HUES48 (cell line): ENCODE measurements at regions not wholly inside any gene's neighbourhood (a gene's known extent, or its start where the extent isn't known, plus 50 kb on each side); places are given as distances from the start of the nearest gene placed in this dataset.
"Not testable (repeated sequence)": the region's sequence is repeated elsewhere in the genome, so short reads cannot be mapped to it uniquely, and the experiment has no call there.

Experiments
- H3K27ac ChIP-seq: one replicate; pipeline ENCODE4 v1.7.0; 2013; ENCODE audit warnings: low read depth, low read length, inconsistent platforms
- H3K27me3 ChIP-seq: 2 replicates; pipeline ENCODE4 v1.6.1; 2013; ENCODE audit warnings: mild to moderate bottlenecking, low read length; ENCODE audit not compliant: control insufficient read depth, insufficient read depth
- H3K36me3 ChIP-seq: 2 replicates; pipeline ENCODE4 v1.6.1; 2013; ENCODE audit warnings: low read length; ENCODE audit not compliant: control insufficient read depth, insufficient read depth
- H3K4me1 ChIP-seq: 2 replicates; pipeline ENCODE4 v1.6.1; 2013; ENCODE audit warnings: mild to moderate bottlenecking, low read length; ENCODE audit not compliant: control insufficient read depth, insufficient read depth
- H3K4me3 ChIP-seq: 2 replicates; pipeline ENCODE4 v1.5.1; 2013; ENCODE audit warnings: mild to moderate bottlenecking, low read depth, low read length
- H3K9ac ChIP-seq: 2 replicates; pipeline ENCODE4 v1.6.1; 2013; ENCODE audit warnings: mild to moderate bottlenecking, low read depth, low read length, moderate library complexity
- H3K9me3 ChIP-seq: 2 replicates; pipeline ENCODE4 v1.6.1; 2013; ENCODE audit warnings: low read length; ENCODE audit not compliant: control insufficient read depth, insufficient read depth

DNA sequence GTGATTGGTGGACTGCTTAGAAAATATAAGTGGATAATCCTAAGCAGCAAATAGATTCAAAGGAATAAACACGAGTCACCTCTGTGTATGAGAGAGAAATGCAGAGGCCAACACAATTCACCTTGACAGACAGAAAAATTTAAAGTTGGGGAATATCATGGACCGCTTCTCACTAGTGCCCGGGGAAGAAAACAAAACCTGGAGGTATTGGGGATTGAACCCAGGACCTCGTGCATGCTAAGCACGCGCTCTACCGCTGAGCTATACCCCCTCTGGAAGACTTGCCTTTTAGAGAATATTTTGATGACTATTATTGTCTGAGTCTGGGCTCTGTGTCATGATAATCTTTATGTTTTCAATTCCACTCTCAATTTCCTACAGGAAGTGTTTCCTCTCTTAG lies 111.9 kb downstream of the TRIM27 start:
- Histone ChIP-seq H3K4me3 (peak overlapping the region; percentile 52), H3K4me1 (peaks cover 38% of the 10 kb centered on the region), H3K9me3 (no peaks in the 10 kb centered on the region), H3K27ac (no peak overlapping the region), H3K27me3 (peaks cover 96% of the 10 kb centered on the region), H3K9ac (no peak overlapping the region), H3K36me3 (no peaks in the 10 kb centered on the region)

DNA sequence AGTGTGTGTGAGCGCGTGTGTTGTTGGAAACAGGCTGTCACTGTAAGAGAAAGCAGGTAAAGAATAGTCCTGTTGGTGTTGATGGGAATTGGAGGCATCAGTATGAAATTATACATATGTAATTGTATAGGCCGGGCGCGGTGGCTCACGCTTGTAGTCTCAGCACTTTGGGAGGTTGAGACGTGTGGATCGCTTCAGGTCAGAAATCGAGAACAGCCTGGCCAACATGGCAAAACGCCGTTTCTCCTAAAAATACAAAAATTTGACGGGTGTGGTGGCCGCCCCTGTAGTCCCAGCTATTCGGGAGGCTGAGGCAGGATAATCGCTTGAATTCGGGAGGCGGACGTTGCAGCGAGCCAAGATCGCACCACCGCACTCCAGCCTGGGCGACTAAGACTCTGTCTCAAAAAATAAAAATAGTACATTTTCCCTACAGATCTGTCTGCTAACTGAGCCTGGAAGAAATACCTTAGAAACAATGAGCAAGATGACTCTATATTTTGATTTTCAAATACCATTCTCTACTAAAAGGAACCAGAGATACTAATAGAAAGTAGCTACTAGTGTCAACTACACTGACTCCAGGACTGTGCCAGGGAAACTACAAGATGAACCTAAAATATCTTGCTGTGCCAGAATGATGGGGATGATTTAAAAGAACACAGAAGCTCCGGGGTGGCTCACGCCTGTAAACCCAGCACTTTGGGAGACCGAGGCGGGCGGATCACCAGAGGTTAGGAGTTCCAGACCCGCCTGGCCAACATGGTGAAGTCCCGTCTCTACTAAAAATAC lies 110.8 kb downstream of the TRIM27 start:
- Histone ChIP-seq H3K9ac (no peak overlapping the region), H3K9me3 (no peaks in the 10 kb centered on the region), H3K27ac (no peak overlapping the region), H3K27me3 (peaks cover 100% of the 10 kb centered on the region), H3K36me3 (no peaks in the 10 kb centered on the region), H3K4me1 (peaks cover 38% of the 10 kb centered on the region), H3K4me3 (peak overlapping the region; percentile 65; the same call in 1 of the 2 replicates)

DNA sequence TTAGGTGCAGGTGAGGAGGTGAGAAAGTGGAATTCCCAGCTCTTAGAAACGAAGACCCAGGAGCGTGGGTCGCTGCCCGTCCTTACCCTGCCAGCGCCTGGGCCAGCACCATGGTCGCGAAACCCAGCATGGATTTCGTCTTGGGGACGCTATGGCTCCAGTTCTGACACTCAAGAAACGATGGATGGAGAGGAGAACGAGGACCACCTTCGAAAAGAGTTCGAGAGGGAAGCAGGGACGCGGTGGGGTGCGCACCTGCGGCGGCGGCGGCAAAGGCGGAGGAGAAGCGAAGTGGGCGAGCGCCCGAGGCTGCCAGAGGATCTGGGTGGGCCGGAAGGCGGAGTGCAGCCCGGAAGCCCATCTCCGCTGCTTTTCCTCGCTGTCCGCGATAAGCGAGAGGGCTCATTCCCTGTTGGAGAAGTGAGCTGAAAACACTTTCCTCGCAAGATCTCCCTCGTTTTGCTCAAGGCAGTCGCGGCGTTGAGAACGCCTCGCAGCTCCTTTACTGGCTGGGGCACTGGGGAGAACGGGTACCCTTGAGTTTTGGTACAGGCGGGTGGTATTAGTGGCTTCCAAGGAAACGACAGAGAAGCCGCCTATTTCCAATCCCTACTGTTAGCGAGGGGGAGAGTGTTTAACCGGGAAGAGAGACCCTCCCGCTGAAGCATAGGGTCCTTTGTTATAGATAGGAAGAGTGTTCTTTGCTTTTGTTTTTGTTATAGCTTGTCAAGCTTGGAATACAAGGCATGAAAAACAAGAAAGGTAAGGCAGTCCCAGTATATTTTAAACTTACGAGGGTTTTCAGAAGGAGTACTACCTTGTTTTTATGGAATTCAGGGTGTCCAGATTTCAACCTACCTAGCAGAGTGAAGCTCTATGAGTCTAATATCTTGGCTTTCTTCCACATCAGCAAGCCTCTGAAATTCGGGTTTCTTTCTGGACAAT lies 109.5 kb downstream of the TRIM27 start:
- Histone ChIP-seq H3K27ac (no peak overlapping the region), H3K9ac (no peak overlapping the region), H3K36me3 (no peaks in the 10 kb centered on the region), H3K4me3 (peak overlapping the region; percentile 65), H3K27me3 (peaks cover 100% of the 10 kb centered on the region), H3K9me3 (no peaks in the 10 kb centered on the region), H3K4me1 (peaks cover 38% of the 10 kb centered on the region)

DNA sequence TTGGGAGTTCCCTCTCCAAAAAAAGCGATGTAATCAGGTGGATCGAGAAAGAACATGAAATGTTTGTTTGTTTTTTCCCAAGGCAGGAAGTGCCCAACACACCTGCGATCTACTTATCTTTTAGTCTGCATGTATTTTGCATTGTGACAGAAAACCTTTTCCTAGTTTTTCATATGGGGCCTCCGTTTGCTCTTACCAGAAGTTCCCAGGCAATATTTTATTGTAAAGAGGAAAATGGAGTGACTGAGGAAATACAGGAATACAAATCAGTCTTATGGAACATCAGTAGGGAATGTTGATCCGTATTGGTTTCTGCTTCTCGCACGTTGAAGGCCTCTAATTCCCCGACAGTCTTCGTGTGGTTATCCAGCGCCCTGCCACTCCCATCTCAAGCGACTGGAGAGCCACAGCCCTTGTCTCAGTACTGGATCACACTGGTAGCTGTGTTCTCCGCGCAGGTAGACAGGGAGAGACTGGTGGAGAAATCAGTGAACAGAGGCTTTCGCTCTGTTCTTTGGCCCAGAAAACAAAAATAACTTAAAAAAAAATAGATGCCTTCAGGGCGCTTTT lies 107.4 kb downstream of the TRIM27 start:
- H3K27me3 ChIP-seq: peaks cover 98% of the 10 kb centered on the region
- H3K4me1 ChIP-seq: peaks cover 34% of the 10 kb centered on the region
- H3K4me3 ChIP-seq: peak overlapping the region; percentile 69
- H3K36me3 ChIP-seq: no peaks in the 10 kb centered on the region
- no peak overlapping the region for H3K27ac ChIP-seq
- H3K9ac ChIP-seq: no peak overlapping the region
- H3K9me3 ChIP-seq: no peaks in the 10 kb centered on the region

DNA sequence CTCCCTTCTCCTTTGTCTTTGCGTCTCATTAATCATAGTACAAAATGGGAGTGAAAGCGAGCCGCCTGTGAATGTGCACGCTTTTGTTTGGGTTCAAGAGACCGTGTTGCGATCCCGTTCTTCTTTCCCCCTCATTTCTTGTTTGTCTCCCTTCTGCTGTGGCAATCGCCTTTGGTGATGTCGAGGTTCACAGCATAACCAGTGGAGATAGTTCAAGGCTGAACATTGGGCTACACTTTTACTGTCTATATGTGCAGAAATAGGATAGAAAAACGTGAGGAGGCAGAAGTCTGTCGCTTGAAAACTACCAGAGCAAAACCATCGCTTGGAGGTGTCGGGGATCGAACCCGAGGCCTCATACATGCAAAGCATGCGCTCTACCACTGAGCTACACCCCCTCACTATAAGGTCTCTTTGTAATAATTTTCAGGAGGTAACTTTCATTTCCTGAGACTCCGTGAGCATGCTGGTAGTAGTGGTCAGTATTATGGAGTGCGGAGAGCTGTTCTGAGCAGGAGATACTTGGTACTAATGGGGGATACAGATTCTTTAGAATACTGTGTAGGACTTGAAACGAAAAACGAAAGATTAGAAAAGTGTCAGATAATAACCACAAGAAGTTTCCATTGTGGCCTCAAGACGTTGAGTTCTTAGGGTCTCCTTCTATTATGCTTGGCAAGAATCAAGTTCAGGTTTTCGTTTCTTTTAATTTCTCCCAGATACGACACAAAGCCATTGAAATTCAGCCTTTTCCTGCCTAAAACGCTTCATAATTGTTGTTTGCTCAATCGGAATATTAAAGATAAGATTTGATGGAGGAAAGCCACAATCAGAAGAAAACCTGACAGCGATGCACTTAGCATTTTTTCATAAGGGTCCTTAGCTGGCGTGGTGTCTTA lies 106.6 kb downstream of the TRIM27 start:
- H3K9ac ChIP-seq: no peak overlapping the region
- H3K36me3 ChIP-seq: no peaks in the 10 kb centered on the region
- H3K9me3 ChIP-seq: no peaks in the 10 kb centered on the region
- H3K27me3 ChIP-seq: peaks cover 96% of the 10 kb centered on the region
- peak overlapping the region; percentile 69 for H3K4me3 ChIP-seq
- H3K27ac ChIP-seq: no peak overlapping the region
- H3K4me1 ChIP-seq: peaks cover 32% of the 10 kb centered on the region

DNA sequence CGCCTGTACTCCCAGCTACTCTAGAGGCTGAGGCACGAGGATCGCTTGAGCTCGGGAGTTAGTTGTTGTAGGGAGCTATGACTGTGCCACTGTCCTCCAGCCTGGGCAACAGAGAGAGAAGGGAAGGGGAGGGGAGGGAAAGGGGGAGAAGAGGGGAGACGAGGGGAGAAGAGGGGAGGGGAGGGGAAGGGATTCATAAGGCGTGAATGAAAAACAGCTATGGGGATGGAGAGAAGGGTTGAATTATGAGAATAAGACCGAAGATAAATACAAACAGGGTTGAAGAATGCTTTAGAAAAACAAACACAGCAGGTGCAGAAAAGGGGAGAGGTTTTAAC lies 106.0 kb downstream of the TRIM27 start:
- peaks cover 91% of the 10 kb centered on the region for H3K27me3 ChIP-seq
- no peak overlapping the region for H3K9ac ChIP-seq
- H3K4me1 ChIP-seq: peaks cover 28% of the 10 kb centered on the region
- H3K4me3 ChIP-seq: peak overlapping the region; percentile 63
- H3K9me3 ChIP-seq: no peaks in the 10 kb centered on the region
- no peaks in the 10 kb centered on the region for H3K36me3 ChIP-seq
- H3K27ac ChIP-seq: no peak overlapping the region

DNA sequence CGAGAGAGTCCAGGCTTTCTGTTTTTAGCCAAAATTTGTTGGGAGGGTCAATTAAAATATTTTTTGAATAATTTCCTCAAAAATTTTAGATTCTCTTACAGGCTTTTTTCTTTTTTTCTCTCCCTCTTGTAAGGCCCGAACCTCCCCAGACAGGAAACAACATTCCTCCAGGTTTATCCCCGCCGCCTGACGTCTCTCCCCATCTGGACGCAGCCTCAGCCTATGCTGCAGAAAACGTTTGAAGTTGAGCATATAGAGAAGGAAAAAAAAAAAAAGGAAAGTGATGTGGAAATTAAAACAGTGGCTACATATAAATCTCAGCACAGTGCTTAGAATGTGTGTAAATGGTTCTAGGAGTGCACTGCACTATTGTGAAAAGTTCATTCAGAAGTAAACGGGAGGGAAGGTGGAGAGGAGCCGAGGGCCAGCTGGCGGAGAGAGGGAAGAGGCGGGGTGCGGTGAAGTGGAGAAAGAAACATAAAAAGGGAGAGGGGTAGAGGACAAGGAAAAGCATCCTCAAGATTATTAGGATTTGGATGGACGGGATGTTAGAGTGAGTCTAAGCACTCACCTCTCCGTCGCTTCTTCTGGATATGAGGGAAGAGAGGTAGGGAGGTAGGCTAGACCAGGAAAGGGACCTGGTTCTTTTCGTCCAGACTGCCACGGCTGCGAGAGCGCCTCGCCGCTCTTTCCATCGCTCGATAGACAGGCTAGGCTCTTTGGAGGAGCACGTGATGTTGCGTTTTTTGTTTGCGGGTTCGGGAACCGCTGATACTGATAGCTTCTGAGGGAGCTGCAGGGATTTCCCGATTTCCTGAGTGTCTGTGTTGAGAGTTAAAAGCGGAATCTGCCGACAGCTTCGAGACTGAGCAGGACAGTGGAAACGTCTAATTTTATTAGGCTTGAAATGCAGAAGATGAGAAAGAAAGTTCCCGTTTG lies 98.7 kb downstream of the TRIM27 start:
- Histone ChIP-seq H3K36me3 (no peaks in the 10 kb centered on the region), H3K4me3 (peak overlapping the region; percentile 64), H3K27ac (no peak overlapping the region), H3K9ac (no peak overlapping the region), H3K27me3 (peaks cover 89% of the 10 kb centered on the region), H3K9me3 (no peaks in the 10 kb centered on the region), H3K4me1 (peaks cover 6% of the 10 kb centered on the region; the same call in 1 of the 2 replicates)

DNA sequence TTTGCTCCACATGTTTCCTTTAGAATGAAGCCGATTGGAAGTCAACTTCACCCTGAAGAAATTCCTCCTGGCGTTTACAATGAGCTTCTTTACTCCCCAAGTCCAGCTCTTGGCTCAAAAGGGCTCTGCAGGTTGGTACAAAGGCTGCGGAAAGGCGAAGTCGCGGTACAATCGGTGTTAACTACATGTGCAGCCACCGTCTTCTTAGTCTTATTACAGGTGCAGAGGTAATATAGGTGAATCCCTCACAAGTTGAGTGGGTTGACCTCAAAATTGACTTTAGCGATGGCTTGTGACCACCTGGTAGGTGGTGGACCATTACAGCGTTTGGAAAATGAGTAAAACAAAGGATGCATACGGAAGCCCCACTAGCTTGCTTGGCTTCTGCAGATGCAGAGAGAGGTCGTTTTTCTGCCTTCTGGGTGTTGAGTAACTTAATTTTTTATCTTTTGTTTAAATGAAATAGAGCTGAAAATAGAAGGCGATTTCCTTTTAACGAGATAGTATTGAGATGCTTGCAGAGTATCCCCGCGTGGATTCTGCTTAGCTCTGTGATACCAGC lies 98.0 kb downstream of the TRIM27 start:
- Histone ChIP-seq H3K4me1 (peaks cover 6% of the 10 kb centered on the region; the same call in 1 of the 2 replicates), H3K36me3 (no peaks in the 10 kb centered on the region), H3K4me3 (peak overlapping the region; percentile 64), H3K27ac (no peak overlapping the region), H3K27me3 (peaks cover 83% of the 10 kb centered on the region), H3K9ac (no peak overlapping the region), H3K9me3 (no peaks in the 10 kb centered on the region)

DNA sequence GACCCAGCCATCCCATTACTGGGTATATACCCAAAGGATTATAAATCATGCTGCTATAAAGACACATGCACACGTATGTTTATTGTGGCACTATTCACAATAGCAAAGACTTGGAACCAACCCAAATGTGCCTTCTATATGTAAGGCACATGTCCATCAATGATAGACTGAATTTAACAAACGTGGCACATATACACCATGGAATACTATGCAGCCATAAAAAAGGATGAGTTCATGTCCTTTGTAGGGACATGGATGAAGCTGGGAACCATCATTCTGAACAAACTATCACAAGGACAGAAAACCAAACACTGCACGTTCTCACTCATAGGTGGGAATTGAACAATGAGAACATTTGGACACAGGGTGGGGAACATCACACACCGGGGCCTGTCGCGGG lies 92.1 kb downstream of the TRIM27 start:
- not testable (repeated sequence) for H3K27ac ChIP-seq, H3K4me1 ChIP-seq, H3K4me3 ChIP-seq, H3K9me3 ChIP-seq, H3K9ac ChIP-seq, H3K36me3 ChIP-seq
- H3K27me3 ChIP-seq: peaks cover 32% of the 10 kb centered on the region
